OCI-LY7 (cell line): ENCODE measurements at regions not wholly inside any gene's neighbourhood (a gene's known extent, or its start where the extent isn't known, plus 50 kb on each side); places are given as distances from the start of the nearest gene placed in this dataset.

Experiments used
- BruUV-seq: library from RNA; stranded (reverse); fragments of 400-500 nt; replicated peaks from 2 replicates; lab custom pipeline; 2021; lab: Mats Ljungman, UMichigan
- CTCF ChIA-PET: fragments of 300-600 bp; sonication (Branson Sonifier 250); formaldehyde crosslinking; loops from one replicate; lab custom pipeline; 2022; ENCODE audit warnings: antibody characterized with exemption; ENCODE audit not compliant: unreplicated experiment; lab: Charles Lee
- POLR2A ChIA-PET: fragments of 300-600 bp; sonication (Branson Sonifier 250); formaldehyde crosslinking; loops from one replicate; lab custom pipeline; 2022; ENCODE audit warnings: antibody characterized with exemption; lab: Charles Lee
- DNase-seq: peaks from one replicate; pipeline ENCODE4 v3.0.0-alpha.2; 2015; ENCODE audit warnings: low spot score
- H2AFZ ChIP-seq: fragments of 200-600 bp; sonication (generic), shearing (Covaris generic); 2 replicates; pipeline ENCODE4 v1.6.1; 2014; ENCODE audit warnings: mild to moderate bottlenecking, antibody characterized with exemption, low read length, moderate library complexity
- H3K27ac ChIP-seq: fragments of 200-600 bp; sonication (generic); 2 replicates; pipeline ENCODE4 v1.5.1; 2014; ENCODE audit warnings: mixed run types, low read depth, mild to moderate bottlenecking, moderate library complexity, low read length, inconsistent platforms; ENCODE audit not compliant: poor library complexity, severe bottlenecking
- H3K36me3 ChIP-seq: fragments of 200-600 bp; sonication (generic); 2 replicates; pipeline ENCODE4 v1.6.1; 2014; ENCODE audit warnings: mild to moderate bottlenecking, antibody characterized with exemption, low read length, moderate library complexity, mixed read lengths; ENCODE audit not compliant: insufficient read depth
- H3K4me1 ChIP-seq: fragments of 200-600 bp; sonication (generic); 2 replicates; pipeline ENCODE4 v1.5.1; 2014; ENCODE audit warnings: mild to moderate bottlenecking, low read length; ENCODE audit not compliant: insufficient read depth, poor library complexity, severe bottlenecking
- H3K4me2 ChIP-seq: fragments of 200-600 bp; sonication (generic); 2 replicates; pipeline ENCODE4 v1.6.1; 2014; ENCODE audit warnings: mild to moderate bottlenecking, low read length
- H3K4me3 ChIP-seq: fragments of 200-600 bp; sonication (generic); 2 replicates; pipeline ENCODE4 v1.5.1; 2014; ENCODE audit warnings: mild to moderate bottlenecking, low read depth, low read length; ENCODE audit not compliant: poor library complexity, severe bottlenecking
- H3K79me2 ChIP-seq: fragments of 200-600 bp; sonication (generic); 2 replicates; pipeline ENCODE4 v1.6.1; 2016; ENCODE audit warnings: low read depth, mild to moderate bottlenecking, low read length, moderate library complexity, mixed read lengths; ENCODE audit not compliant: insufficient read depth
- H3K9me2 ChIP-seq: fragments of 200-600 bp; sonication (generic); 2 replicates; pipeline ENCODE4 v1.6.1; 2016; ENCODE audit warnings: mild to moderate bottlenecking, low read length, mixed read lengths; ENCODE audit not compliant: insufficient read depth
- H3K9me3 ChIP-seq: fragments of 200-600 bp; sonication (generic); 2 replicates; pipeline ENCODE4 v1.6.1; 2014; ENCODE audit warnings: mild to moderate bottlenecking, mixed run types, low read length, mixed read lengths
- H4K20me1 ChIP-seq: fragments of 200-600 bp; sonication (generic); 2 replicates; pipeline ENCODE4 v1.6.1; 2014; ENCODE audit warnings: mild to moderate bottlenecking, antibody characterized with exemption, low read length, moderate library complexity, mixed read lengths; ENCODE audit not compliant: insufficient read depth
- CTCF ChIP-seq: fragments of 200-600 bp; sonication (generic); conservative IDR thresholded peaks from 2 replicates; pipeline ENCODE4 v1.5.1; 2014; ENCODE audit warnings: mild to moderate bottlenecking, antibody characterized with exemption, low read length, moderate library complexity, mixed read lengths
- EZH2phosphoT487 ChIP-seq: fragments of 200-600 bp; sonication (generic); IDR thresholded peaks from 2 replicates; pipeline ENCODE4 v1.6.1; 2018; ENCODE audit warnings: low read depth, borderline replicate concordance, mild to moderate bottlenecking, mixed run types, antibody characterized with exemption, low read length, moderate library complexity, mixed read lengths
- intact Hi-C: fragments of 100-400 bp; cut with micrococcal nuclease; formaldehyde crosslinking; loops from one replicate; pipeline ENCODE4 v1.10.0; 2022; ENCODE audit not compliant: unreplicated experiment

GRCh38 chr18:4639628-4640310 is 184.7 kb upstream of the DLGAP1 start:
- Histone ChIP-seq H2AFZ (peak overlapping the region; percentile 94), H3K4me1 (peaks cover 83% of the 10 kb centered on the region), H3K9me3 (peaks cover 23% of the 10 kb centered on the region; the same call in 1 of the 2 replicates), H3K9me2 (no peaks in the 10 kb centered on the region), H3K4me2 (peak overlapping the region; percentile 77), H3K36me3 (no peaks in the 10 kb centered on the region; the same call in 1 of the 2 replicates), H4K20me1 (no peaks in the 10 kb centered on the region), H3K79me2 (no peaks in the 10 kb centered on the region), H3K4me3 (peak overlapping the region; percentile 48), H3K27ac (peak overlapping the region; percentile 93)
- no TSS peak for BruUV-seq
- CTCF ChIA-PET: no interaction called here
- intact Hi-C loops: loop anchor here (1.0 to 10.0 kb wide), 4 partner anchors 117 to 651 kb away; no protein-coding TSS in a partner anchor
- peak; percentile 93 for DNase-seq
- POLR2A ChIA-PET: interaction anchor here (0.6 to 2.8 kb wide), 10 partner anchors 9 to 134 kb away, joined by 3 to 12 read pairs (median 4); no protein-coding TSS in a partner anchor
- TF ChIP-seq CTCF (no peak), EZH2phosphoT487 (no peak)

GRCh38 chr18:4638680-4639079 is 183.6 kb upstream of the DLGAP1 start:
- CTCF ChIA-PET: no interaction called here
- TF ChIP-seq EZH2phosphoT487 (no peak), CTCF (no peak)
- Histone ChIP-seq H3K27ac (peak overlapping the region; percentile 93), H3K4me3 (peak overlapping the region; percentile 48), H4K20me1 (no peaks in the 10 kb centered on the region), H3K9me3 (peaks cover 28% of the 10 kb centered on the region; the same call in 1 of the 2 replicates), H3K4me1 (peaks cover 73% of the 10 kb centered on the region), H3K36me3 (no peaks in the 10 kb centered on the region; the same call in 1 of the 2 replicates), H2AFZ (peak overlapping the region; percentile 94; the same call in 1 of the 2 replicates), H3K4me2 (peak overlapping the region; percentile 77), H3K9me2 (no peaks in the 10 kb centered on the region), H3K79me2 (no peaks in the 10 kb centered on the region)
- DNase-seq: no peak
- intact Hi-C loops: loop anchor here (1.0 to 10.0 kb wide), 4 partner anchors 118 to 652 kb away; no protein-coding TSS in a partner anchor
- POLR2A ChIA-PET: interaction anchor here (0.7 to 2.7 kb wide), 5 partner anchors 9 to 22 kb away, joined by 3 to 8 read pairs (median 4); no protein-coding TSS in a partner anchor
- BruUV-seq: no TSS peak
